DMS114 treated with DMSO at 0.1 percent for 48 hours (cell line): ENCODE measurements at regions not wholly inside any gene's neighbourhood (a gene's known extent, or its start where the extent isn't known, plus 50 kb on each side); places are given as distances from the start of the nearest gene placed in this dataset.

ENCODE experiments used
- DNase-seq: peaks from one replicate; lab custom pipeline; 2025; ENCODE audit not compliant: unreplicated experiment; lab: John Stamatoyannopoulos, UW

DNA sequence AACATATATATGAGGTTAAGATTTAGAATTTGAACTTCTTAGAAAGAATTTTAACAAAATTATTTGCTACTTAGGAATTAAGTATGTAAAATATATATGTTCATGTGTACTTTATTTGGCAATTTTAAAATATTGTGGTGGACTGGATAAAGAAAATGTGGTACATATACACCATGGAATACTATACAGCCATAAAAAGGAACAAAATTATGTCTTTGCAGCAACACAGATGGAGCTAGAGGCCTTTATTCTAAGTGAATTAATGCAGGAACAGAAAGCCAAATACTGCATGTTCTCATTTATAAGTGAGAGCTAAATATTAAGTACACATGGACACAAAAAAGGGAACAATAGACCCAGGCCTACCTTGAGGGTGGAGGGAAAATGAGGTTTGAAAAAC is 72.2 kb upstream of the FMN2 start:
- DNase-seq, result no peak

DNA sequence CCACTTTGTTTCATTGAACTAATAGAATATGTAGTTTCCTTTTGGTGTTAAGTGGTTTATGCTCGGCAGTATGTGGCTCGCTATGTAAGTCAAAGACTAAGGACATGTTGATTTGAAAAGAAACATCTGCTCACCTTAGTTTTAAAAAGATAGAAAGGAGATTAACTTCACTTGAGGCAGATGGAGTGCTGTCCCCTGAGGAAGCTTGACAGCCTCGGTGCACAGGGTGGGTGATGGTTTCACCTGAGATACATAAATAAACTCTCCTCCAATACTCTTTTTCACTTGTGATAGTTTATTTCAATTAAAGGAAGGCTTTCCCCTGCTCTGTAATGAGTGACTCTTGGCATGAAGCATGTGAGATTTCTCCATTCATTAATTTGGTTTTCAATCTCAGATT is 70.8 kb upstream of the FMN2 start:
- no peak for DNase-seq

DNA sequence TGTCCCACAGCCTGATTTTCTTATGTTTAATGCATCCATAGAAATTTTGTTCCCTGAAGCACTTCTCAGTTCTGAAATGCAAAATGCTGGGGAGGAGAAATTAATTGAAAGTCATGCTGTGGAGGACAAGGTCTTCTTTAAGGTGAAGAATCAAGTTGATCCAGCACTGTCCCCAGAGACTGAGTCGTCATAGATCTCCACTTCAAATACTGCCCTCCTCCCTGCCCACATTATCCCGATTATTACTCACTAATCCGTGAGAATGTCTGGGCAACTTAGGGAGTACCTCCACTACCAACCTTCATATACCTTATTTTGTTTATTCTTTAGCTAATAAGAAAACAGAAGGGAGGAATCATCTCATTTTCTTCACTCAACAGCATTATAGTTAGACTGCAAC is 70.0 kb upstream of the FMN2 start:
- no peak for DNase-seq

DNA sequence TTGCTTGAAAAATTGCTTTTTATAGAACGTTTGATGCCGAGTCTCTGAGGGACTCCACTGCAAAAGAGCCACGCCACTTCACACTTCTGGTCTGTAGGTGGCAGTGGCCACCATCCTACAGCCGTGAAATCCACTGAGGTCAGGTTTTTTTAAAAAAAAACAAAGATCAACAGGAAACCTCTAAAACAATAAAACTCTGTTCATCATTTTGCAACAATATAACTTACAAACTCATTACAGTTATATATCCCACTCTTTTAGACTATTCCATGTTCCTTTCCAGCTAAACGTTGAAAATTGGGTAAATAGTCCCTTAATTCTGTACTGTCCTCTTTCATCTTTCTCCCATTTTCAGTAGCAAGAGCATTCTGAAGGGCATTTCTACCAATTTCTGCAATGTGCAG is 64.6 kb upstream of the FMN2 start:
- DNase-seq, result peak; percentile 43

DNA sequence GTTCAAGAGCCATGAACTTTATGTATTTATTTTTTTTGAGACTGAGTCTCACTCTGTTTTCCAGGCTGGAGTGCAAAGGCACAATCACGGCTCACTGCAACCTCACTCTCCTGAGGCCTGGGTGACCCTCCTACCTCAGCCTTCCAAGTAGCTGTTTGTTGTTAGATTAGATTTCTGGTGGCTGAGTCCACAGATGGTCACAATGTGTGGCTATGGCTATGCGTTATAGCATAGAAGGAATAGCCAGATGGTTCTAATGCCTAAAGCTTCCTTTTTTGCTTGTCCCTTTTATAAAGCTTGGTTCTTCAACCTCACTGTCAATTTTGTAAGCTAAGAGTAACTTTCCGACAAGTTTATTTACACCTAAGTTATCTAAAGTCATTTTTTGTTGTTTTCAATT is 62.3 kb upstream of the FMN2 start:
- no peak for DNase-seq

DNA sequence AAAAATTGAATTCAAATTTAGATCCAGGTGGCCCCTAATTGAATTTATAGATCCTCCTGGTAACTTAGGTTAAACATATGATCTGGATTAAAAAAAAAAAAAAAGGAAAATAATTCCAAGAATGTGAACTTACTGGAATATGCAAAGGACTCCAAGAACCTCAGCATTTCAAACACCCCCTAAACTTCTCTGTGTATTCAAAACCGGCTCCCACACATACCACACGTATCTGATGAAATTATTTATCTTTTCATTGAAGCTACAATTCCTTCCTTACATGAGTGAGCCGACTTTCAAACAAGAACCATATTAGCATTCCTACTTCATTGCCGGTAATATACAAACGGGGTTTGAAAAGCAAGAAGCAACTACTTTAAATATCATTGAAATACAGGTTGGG is 61.4 kb upstream of the FMN2 start:
- no peak for DNase-seq

DNA sequence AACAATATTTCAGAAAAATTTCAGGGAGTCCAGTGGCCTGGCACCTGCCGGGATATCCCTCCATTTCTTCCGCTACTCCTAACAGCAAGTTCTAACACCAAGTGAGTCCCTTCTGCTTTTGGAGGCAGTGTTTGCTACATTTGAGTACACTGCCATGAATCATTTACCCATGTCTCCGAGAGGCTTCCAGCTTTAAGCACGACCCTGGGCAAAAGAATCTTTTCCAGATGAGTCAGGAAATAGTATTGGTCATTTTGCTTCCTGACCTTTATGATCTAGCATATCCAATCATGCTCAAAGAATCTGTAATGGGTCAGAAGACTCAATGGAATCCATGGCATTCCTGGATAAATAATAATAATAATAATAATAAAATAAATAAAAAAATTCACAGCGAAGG is 60.7 kb upstream of the FMN2 start:
- DNase-seq, result no peak

DNA sequence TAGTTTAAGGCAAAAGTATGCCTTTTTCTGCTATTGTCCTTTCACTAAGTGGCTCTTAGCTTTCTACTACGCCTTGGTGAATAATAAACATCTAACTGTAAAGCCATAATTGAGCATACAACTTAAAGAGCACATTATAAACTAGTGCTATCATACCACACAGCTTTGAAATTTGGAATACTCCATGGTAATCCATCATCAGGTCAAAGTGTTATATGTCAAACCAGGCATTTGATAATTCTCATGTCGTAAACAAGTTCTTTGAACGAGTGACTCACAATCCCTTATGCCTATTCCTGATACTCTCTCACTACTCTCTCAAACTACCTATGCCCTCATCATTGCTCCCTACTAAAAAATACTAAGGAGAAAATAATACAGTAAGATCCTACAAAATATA is 60.3 kb upstream of the FMN2 start:
- no peak for DNase-seq

DNA sequence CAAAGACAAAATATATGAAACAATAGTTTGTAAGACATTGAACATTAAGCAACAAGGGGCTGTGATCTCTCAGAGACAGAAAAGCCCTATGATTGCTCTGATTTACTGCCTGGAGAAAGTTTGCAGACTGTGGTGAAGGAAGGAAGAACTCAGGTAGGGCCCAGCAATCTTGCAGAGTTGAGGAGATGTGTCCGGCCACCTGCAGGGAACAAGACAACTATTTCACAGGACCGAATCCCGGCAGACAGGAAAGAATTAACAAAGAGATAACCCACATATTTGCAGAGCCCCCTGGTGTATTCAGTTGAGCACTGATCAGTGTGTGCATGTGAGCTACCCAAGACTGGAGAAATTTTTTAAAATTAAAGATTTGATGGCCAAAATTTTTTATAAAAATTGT is 58.3 kb upstream of the FMN2 start:
- DNase-seq, result no peak

DNA sequence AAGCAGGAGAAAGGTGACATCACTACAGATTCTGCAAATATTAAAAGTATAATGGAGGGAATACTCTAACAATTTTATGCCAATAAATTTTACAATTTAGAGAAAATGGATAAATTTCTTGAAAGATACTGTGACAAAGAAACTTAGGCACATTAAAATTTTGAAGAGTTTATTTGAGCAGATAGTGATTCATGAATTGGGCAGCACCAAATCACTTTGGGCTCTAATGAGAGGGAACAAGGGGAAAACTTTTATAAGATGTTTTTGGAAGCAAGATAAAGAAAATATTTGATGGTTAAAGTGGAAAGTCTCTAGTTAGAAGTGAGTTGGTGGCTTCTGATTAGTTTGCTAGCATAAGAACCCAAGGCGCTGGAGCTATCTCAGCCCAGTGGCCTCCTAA is 55.2 kb upstream of the FMN2 start:
- no peak for DNase-seq
